Fibroblast of the conjunctiva (primary cell): ENCODE measurements at regions not wholly inside any gene's neighbourhood (a gene's known extent, or its start where the extent isn't known, plus 50 kb on each side); places are given as distances from the start of the nearest gene placed in this dataset.
"Not testable (repeated sequence)": the region's sequence is repeated elsewhere in the genome, so short reads cannot be mapped to it uniquely, and the experiment has no call there.

Source experiments
- DNase-seq: peaks from one replicate; pipeline ENCODE4 v3.0.0-alpha.2; 2010; ENCODE audit warnings: low read depth

- not testable (repeated sequence) for DNase-seq
Observed at GRCh38 chr17:64724246-64724645, 62.1 kb upstream of the SMURF2 start.

GRCh38 chr17:64723781-64724180 is 61.7 kb upstream of the SMURF2 start:
- DNase-seq: no peak

DNA sequence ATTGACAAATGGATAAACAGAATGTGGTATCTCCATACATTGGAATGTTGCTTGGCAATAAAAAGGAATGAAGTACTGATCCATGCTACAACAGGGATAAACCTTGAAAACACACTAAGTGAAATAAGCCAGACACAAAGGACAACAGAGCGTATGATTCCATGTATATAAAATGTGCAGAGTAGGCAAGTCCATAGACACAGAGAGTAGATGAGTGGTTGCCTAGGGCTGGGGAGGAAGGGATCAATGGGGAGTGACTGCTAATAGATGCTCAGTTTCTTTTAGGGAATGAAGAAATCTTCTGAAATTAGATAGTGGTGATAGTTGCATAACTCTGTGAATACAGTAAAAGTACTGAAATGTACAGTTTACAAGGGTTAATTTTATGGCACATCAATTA is 59.4 kb upstream of the SMURF2 start:
- DNase-seq: not testable (repeated sequence)

- not testable (repeated sequence) for DNase-seq
Observed at GRCh38 chr17:64720253-64720652, 58.1 kb upstream of the SMURF2 start.

DNA sequence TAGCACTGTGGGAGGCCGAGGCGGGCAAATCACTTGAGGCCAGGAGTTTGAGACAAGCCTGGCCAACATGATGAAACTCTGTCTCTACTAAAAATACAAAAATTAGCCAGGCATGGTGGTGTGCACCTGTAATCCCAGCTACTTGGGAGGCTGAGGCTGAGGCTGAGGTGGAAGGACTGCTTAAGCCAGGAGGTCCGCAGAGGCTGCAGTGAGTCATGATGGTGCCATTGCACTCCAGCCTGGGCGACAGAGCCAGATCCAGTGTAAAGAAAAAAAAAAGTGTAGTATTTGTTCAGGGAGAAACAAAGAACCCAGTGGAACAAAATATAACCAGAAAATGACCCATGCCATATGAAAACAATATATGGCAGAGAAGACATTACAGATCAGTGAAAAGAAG is 57.4 kb upstream of the SMURF2 start:
- DNase-seq: not testable (repeated sequence)

DNA sequence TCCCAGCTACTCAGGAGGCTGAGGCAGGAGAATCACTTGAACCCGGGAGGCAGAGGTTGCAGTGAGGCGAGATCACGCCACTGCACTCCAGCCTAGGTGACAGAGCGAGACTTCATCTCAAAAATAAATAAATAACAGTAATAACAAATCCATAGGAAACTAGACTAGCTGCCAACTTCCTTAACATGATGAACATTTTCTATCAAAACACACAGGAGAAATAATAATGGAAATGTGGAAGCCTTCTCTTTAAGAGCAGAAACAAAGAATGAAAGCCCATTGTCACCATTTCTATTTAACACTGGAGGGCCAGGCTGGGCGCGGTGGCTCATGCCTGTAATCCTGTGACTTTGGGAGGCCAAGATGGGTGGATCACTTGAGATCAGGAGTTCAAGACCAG is 56.7 kb upstream of the SMURF2 start:
- DNase-seq: not testable (repeated sequence)

DNA sequence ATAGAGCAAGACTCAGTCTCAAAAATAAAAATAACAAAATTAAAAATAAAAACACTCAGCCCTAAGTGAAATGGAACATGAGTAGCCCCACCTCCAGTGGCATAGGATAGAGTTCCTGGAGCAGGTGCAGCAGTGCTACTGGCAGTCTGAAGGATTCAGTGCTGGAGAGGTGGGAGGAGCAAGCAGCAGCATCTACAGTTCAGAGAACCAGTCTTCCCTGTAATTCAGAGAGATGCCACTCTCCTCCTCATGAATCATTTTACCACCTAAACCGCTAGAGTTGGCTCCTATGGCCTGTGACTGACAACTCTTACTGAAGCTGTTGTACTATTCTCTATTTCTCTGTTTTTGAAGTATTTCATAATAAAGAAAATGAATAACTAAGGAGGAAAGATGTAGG is 56.0 kb upstream of the SMURF2 start:
- no peak for DNase-seq

DNA sequence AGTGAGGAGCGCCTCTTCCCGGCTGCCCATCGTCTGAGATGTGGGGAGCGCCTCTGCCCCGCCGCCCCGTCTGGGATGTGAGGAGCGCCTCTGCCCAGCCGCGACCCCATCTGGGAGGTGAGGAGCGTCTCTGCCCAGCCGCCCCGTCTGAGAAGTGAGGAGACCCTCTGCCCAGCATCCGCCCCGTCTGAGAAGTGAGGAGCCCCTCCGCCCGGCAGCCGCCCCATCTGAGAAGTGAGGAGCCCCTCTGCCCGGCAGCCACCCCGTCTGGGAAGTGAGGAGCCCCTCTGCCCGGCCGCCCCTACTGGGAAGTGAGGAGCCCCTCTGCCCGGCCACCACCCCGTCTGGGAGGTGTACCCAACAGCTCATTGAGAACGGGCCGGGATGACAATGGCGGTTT is 54.4 kb upstream of the SMURF2 start:
- not testable (repeated sequence) for DNase-seq

DNA sequence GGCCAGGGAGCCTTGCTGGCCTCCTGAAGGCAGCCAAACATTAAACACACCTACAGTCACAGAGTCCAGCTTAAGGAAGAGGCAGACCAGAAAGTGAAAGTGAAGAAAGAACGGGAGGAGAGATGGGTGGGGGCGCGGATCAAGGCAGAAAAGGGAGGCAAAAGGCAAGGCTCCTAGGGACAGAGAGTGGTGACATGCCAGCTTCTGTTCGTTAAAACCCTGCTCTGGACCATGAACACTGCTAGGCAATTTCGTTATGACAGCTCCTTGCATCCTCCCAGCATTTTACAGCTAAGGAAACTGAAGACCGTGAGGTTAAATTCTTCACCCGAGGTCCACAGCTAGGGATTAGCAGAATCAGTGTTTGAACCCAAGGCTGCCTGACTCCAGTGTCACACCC is 51.7 kb upstream of the SMURF2 start:
- not testable (repeated sequence) for DNase-seq

DNA sequence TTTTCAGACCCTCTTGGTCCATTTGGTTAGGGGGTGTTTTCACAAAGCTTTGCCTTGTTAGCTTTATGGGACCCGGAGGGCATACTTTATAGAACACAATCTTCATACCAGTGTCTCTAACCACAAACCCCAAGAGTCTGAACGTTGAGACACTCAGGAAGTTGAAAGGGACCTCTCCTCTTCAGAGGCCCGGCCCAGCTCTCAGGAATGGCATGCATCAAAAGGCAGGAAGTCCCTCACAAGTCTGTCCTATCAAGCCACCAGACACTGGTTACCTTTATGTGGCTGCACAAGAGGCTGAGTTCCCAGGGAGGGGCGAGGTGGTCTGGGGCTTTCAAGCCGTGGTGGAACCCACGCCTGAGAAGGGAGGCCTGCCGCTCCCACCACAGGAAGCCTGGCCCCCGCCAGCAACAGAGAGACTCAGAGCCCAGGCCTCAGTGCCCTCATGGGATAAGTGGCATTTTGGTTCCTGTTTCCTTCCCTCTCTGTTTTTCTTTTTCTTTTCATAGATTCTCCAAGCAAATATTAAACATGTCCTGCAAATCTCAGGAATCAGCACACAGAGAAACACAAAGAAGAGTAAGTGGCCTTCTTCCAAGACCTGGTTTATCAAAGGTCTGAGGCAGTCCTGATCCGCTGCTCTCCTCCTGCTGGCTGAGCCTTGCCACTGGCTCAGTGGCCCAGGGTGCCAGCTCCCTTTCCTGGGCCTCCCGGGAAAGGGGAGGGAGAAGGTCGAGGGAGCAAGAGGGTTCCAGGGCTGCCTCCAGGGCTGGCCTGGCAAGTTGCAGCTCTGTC is 50.6 kb upstream of the SMURF2 start:
- DNase-seq: not testable (repeated sequence)
